Hepatocyte (in vitro differentiated cells): ENCODE measurements at regions not wholly inside any gene's neighbourhood (a gene's known extent, or its start where the extent isn't known, plus 50 kb on each side); places are given as distances from the start of the nearest gene placed in this dataset.

ENCODE experiments used
- DNase-seq: peaks from one replicate; pipeline ENCODE4 v3.0.0-alpha.2; 2016; ENCODE audit warnings: low spot score
- H2AFZ ChIP-seq: fragments of 200-600 bp; sonication (generic); 2 replicates; pipeline ENCODE4 v1.6.0; 2016; ENCODE audit warnings: antibody characterized with exemption, mild to moderate bottlenecking
- H3K27ac ChIP-seq: fragments of 200-600 bp; sonication (generic); 2 replicates; pipeline ENCODE4 v1.5.1; 2016; ENCODE audit warnings: mild to moderate bottlenecking
- H3K27me3 ChIP-seq: fragments of 200-600 bp; sonication (generic); 2 replicates; pipeline ENCODE4 v1.6.1; 2016
- H3K36me3 ChIP-seq: fragments of 200-600 bp; sonication (generic); replicated peaks from 2 replicates; pipeline ENCODE4 v1.5.1; 2016; ENCODE audit warnings: low read depth; ENCODE audit not compliant: insufficient read depth
- H3K4me1 ChIP-seq: fragments of 200-600 bp; sonication (generic); 2 replicates; pipeline ENCODE4 v1.5.1; 2016; ENCODE audit warnings: mild to moderate bottlenecking, moderate library complexity; ENCODE audit not compliant: insufficient read depth
- H3K4me2 ChIP-seq: fragments of 200-600 bp; sonication (generic); 2 replicates; pipeline ENCODE4 v1.6.0; 2016
- H3K4me3 ChIP-seq: fragments of 200-600 bp; sonication (generic); 2 replicates; pipeline ENCODE4 v1.5.1; 2016; ENCODE audit warnings: mild to moderate bottlenecking
- H3K79me2 ChIP-seq: fragments of 200-600 bp; sonication (generic); 2 replicates; pipeline ENCODE4 v1.6.0; 2017; ENCODE audit warnings: mild to moderate bottlenecking
- H3K9me2 ChIP-seq: fragments of 200-600 bp; sonication (generic); replicated peaks from 2 replicates; pipeline ENCODE4 v1.6.0; 2017; ENCODE audit warnings: mild to moderate bottlenecking; ENCODE audit not compliant: insufficient read depth
- H3K9me3 ChIP-seq: fragments of 200-600 bp; sonication (generic); 2 replicates; pipeline ENCODE4 v1.5.1; 2016; ENCODE audit warnings: low read depth, mild to moderate bottlenecking
- H4K20me1 ChIP-seq: fragments of 200-600 bp; sonication (generic); 2 replicates; pipeline ENCODE4 v1.6.0; 2016; ENCODE audit warnings: mild to moderate bottlenecking; ENCODE audit not compliant: insufficient read depth, poor library complexity, severe bottlenecking
- EZH2 ChIP-seq: fragments of 200-600 bp; sonication (generic); IDR thresholded peaks from 2 replicates; pipeline ENCODE4 v1.6.1; 2016; ENCODE audit warnings: antibody characterized with exemption, mild to moderate bottlenecking, borderline replicate concordance
- EZH2phosphoT487 ChIP-seq: fragments of 200-600 bp; sonication (generic); IDR thresholded peaks from one replicate; pipeline ENCODE4 v1.6.1; 2018; ENCODE audit warnings: antibody characterized with exemption, mild to moderate bottlenecking, low read depth, moderate library complexity; ENCODE audit not compliant: unreplicated experiment, severe bottlenecking
- WGBS: methylation state at CpG from one replicate; pipeline ENCODE4 v1.1.6; 2016; ENCODE audit warnings: low lambda C conversion rate; ENCODE audit errors: missing lambda C conversion rate; 5-methylcytosine and 5-hydroxymethylcytosine counted together
- TF ChIP-seq, protein P1 (sequence below): fragments of 200-600 bp; sonication (generic); IDR thresholded peaks from 2 replicates; pipeline ENCODE4 v1.5.1; 2016; ENCODE audit warnings: antibody characterized with exemption, mild to moderate bottlenecking; ENCODE audit not compliant: poor library complexity

DNA sequence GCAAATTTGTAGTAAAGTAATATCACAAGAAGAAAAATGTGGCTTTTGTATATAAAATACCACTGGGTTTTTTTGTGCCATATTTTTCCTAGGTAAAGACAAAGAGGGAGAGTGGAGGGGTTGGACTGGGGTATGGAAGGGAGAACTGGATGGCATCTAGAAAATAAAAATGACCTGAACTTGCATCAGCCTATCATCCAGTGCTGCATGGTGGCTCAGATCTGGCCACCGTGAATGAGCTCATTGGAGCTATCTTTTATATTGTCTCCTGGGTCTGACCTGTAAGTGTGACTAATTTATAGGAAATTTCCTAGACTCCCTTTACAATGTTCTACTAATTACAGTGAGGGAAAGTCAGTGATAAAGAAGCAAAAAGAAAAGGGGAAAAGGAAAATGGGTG is 369.0 kb downstream of the TMEM182 start:
- Histone ChIP-seq H3K9me3 (no peaks in the 10 kb centered on the region), H3K27me3 (no peaks in the 10 kb centered on the region), H3K4me3 (no peak overlapping the region), H3K9me2 (no peaks in the 10 kb centered on the region), H2AFZ (no peak overlapping the region), H3K27ac (no peak overlapping the region), H3K4me1 (no peaks in the 10 kb centered on the region), H3K79me2 (no peaks in the 10 kb centered on the region), H3K4me2 (no peak overlapping the region), H3K36me3 (no peaks in the 10 kb centered on the region), H4K20me1 (no peaks in the 10 kb centered on the region)
- TF ChIP-seq EZH2phosphoT487: no peak
- TF ChIP-seq, protein P1, sequence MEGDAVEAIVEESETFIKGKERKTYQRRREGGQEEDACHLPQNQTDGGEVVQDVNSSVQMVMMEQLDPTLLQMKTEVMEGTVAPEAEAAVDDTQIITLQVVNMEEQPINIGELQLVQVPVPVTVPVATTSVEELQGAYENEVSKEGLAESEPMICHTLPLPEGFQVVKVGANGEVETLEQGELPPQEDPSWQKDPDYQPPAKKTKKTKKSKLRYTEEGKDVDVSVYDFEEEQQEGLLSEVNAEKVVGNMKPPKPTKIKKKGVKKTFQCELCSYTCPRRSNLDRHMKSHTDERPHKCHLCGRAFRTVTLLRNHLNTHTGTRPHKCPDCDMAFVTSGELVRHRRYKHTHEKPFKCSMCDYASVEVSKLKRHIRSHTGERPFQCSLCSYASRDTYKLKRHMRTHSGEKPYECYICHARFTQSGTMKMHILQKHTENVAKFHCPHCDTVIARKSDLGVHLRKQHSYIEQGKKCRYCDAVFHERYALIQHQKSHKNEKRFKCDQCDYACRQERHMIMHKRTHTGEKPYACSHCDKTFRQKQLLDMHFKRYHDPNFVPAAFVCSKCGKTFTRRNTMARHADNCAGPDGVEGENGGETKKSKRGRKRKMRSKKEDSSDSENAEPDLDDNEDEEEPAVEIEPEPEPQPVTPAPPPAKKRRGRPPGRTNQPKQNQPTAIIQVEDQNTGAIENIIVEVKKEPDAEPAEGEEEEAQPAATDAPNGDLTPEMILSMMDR: no peak
- DNase-seq: no peak
- WGBS: 88% methylated on average over 1 of the region's 1 CpG

DNA sequence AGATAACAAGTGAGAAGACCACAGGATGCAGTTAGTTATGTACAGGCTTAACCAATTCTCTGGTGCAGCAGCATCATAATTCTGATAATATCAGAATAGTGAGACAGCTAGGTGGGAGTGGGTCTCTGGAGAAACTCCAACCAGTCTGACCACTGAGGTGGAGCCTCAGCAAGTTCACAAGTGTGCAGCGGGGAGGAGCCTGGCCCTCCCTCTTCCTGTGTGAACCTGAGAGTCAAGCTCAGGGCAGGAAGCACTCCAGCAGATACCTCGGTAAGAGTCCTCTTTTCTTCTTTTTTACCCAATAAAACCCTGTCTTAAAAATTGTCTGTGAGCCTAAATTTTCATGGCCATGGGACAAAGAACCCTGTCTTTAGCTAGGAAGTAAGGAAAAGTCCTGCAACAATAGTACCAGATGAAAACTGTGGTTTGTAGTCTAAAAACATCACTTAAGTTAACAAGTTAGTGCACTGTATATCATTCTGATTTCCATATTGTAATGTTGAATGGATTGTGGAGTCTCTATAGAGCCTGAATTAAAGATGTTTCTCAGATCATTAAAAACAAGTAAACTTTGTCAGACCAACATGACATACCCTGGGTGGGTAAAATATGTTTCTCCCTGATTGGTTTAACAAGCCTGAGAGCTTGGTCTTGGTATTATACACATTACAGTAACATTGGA is 370.8 kb downstream of the TMEM182 start:
- no peaks in the 10 kb centered on the region for H3K4me1 ChIP-seq
- TF ChIP-seq, protein P1: no peak
- TF ChIP-seq EZH2 (no peak), EZH2phosphoT487 (no peak)
- no peaks in the 10 kb centered on the region for H3K9me2 ChIP-seq
- no peak overlapping the region for H3K27ac ChIP-seq
- 51% methylated on average over 2 of the region's 2 CpGs for WGBS
- H2AFZ ChIP-seq: no peak overlapping the region
- no peak overlapping the region for H3K4me2 ChIP-seq
- H4K20me1 ChIP-seq: no peaks in the 10 kb centered on the region
- no peaks in the 10 kb centered on the region for H3K36me3 ChIP-seq
- no peaks in the 10 kb centered on the region for H3K9me3 ChIP-seq
- no peaks in the 10 kb centered on the region for H3K27me3 ChIP-seq
- DNase-seq: no peak
- no peak overlapping the region for H3K4me3 ChIP-seq
- H3K79me2 ChIP-seq: no peaks in the 10 kb centered on the region

DNA sequence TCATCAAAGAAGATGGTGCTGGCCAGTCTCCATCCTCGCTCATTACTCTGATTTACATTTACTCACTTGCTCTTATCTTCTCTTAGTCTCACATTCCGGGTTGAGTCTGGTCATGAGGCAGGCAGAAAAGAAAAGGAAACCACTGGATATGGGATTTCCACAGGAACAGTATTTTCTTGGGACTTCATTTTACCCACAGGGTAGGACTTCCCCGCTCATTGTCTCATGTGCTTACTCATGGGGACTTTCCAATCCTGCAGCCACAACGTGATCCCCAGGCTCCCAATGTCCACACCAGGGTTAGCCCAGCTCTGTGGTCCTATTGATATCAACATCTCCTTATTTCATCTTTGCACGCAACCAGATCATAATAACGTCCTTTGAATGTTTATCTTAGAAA is 373.8 kb downstream of the TMEM182 start:
- H3K36me3 ChIP-seq: no peaks in the 10 kb centered on the region
- H2AFZ ChIP-seq: no peak overlapping the region
- H3K9me3 ChIP-seq: no peaks in the 10 kb centered on the region
- H3K4me3 ChIP-seq: no peak overlapping the region
- no peaks in the 10 kb centered on the region for H3K4me1 ChIP-seq
- H3K9me2 ChIP-seq: no peaks in the 10 kb centered on the region
- H4K20me1 ChIP-seq: no peaks in the 10 kb centered on the region
- WGBS: 82% methylated on average over 6 of the region's 6 CpGs
- no peak overlapping the region for H3K4me2 ChIP-seq
- TF ChIP-seq EZH2: no peak
- no peak for TF ChIP-seq EZH2phosphoT487
- TF ChIP-seq, protein P1: no peak
- no peaks in the 10 kb centered on the region for H3K27me3 ChIP-seq
- no peak overlapping the region for H3K27ac ChIP-seq
- no peaks in the 10 kb centered on the region for H3K79me2 ChIP-seq
- DNase-seq: no peak
